ENCODE measurements at regions not wholly inside any gene's neighbourhood (a gene's known extent, or its start where the extent isn't known, plus 50 kb on each side); places are given as distances from the start of the nearest gene placed in this dataset.

- no peak overlapping the region for H3K4me2 ChIP-seq
- H3K4me1 ChIP-seq, result peaks cover 15% of the 10 kb centered on the region
- no peak overlapping the region for H3K4me3 ChIP-seq
- peaks cover 7% of the 10 kb centered on the region for H3K4me1 Mint-ChIP-seq
- no peaks in the 10 kb centered on the region for H3F3A ChIP-seq (ENCODE audit: low read depth)
- no peaks in the 10 kb centered on the region for H3K9me3 ChIP-seq (ENCODE audit: low read depth)
- H2AFZ ChIP-seq (replicated peaks), result no peak overlapping the region
- H3K9me3 Mint-ChIP-seq, result no peaks in the 10 kb centered on the region
- no peak overlapping the region for H3K4me3 Mint-ChIP-seq
- no peaks in the 10 kb centered on the region for H3K27me3 ChIP-seq
- no peak overlapping the region for H3K27ac Mint-ChIP-seq
- TF ChIP-seq EZH2 (IDR thresholded peaks at IDR 0.05) (no peak), EZH2phosphoT487 (IDR thresholded peaks at IDR 0.05) (no peak), CTCF (IDR thresholded peaks at IDR 0.05) (no peak)
- no peak for DNase-seq (ENCODE audit: low spot score)
- H3K79me2 ChIP-seq (ENCODE audit: low read depth), result no peaks in the 10 kb centered on the region
- H3K36me3 ChIP-seq, result no peaks in the 10 kb centered on the region
- H3K36me3 Mint-ChIP-seq, result no peaks in the 10 kb centered on the region
- H3K27ac ChIP-seq, result no peak overlapping the region
- H3K9ac ChIP-seq, result no peak overlapping the region
- H3K27me3 Mint-ChIP-seq (ENCODE audit: insufficient read depth, low read depth), result no peaks in the 10 kb centered on the region
- H4K20me1 ChIP-seq (ENCODE audit: low read depth), result no peaks in the 10 kb centered on the region
Measured at GRCh38 chr4:185941461-185941860, 127.5 kb upstream of the TLR3 start.

GRCh38 chr4:185945252-185945651 is 123.7 kb upstream of the TLR3 start:
- Histone ChIP-seq H3K36me3 (no peaks in the 10 kb centered on the region), H3K4me1 (no peaks in the 10 kb centered on the region), H2AFZ (replicated peaks) (no peak overlapping the region), H3K9ac (no peak overlapping the region), H4K20me1 (ENCODE audit: low read depth) (no peaks in the 10 kb centered on the region), H3K79me2 (ENCODE audit: low read depth) (no peaks in the 10 kb centered on the region), H3K4me3 (no peak overlapping the region), H3K27me3 (no peaks in the 10 kb centered on the region), H3F3A (ENCODE audit: low read depth) (no peaks in the 10 kb centered on the region), H3K9me3 (ENCODE audit: low read depth) (no peaks in the 10 kb centered on the region), H3K27ac (no peak overlapping the region), H3K4me2 (no peak overlapping the region)
- Mint-ChIP-seq H3K9me3 (no peaks in the 10 kb centered on the region), H3K27ac (no peak overlapping the region), H3K4me1 (no peaks in the 10 kb centered on the region), H3K36me3 (no peaks in the 10 kb centered on the region), H3K27me3 (ENCODE audit: insufficient read depth, low read depth) (no peaks in the 10 kb centered on the region), H3K4me3 (no peak overlapping the region)
- no peak for TF ChIP-seq EZH2 (IDR thresholded peaks at IDR 0.05)
- no peak for TF ChIP-seq EZH2phosphoT487 (IDR thresholded peaks at IDR 0.05)
- no peak for TF ChIP-seq CTCF (IDR thresholded peaks at IDR 0.05)
- DNase-seq (ENCODE audit: low spot score), result no peak

GRCh38 chr4:185945906-185946305 is 123.0 kb upstream of the TLR3 start:
- H3K4me1 Mint-ChIP-seq, result no peaks in the 10 kb centered on the region
- H3K27me3 Mint-ChIP-seq (ENCODE audit: insufficient read depth, low read depth), result no peaks in the 10 kb centered on the region
- Histone ChIP-seq H3F3A (ENCODE audit: low read depth) (no peaks in the 10 kb centered on the region), H2AFZ (replicated peaks) (no peak overlapping the region), H3K36me3 (no peaks in the 10 kb centered on the region), H4K20me1 (ENCODE audit: low read depth) (no peaks in the 10 kb centered on the region), H3K79me2 (ENCODE audit: low read depth) (no peaks in the 10 kb centered on the region), H3K4me3 (no peak overlapping the region), H3K4me1 (no peaks in the 10 kb centered on the region), H3K4me2 (no peak overlapping the region), H3K9ac (no peak overlapping the region), H3K9me3 (ENCODE audit: low read depth) (no peaks in the 10 kb centered on the region), H3K27ac (no peak overlapping the region), H3K27me3 (no peaks in the 10 kb centered on the region)
- DNase-seq (ENCODE audit: low spot score), result no peak
- no peak overlapping the region for H3K4me3 Mint-ChIP-seq
- no peaks in the 10 kb centered on the region for H3K36me3 Mint-ChIP-seq
- no peaks in the 10 kb centered on the region for H3K9me3 Mint-ChIP-seq
- TF ChIP-seq CTCF (IDR thresholded peaks at IDR 0.05) (no peak), EZH2 (IDR thresholded peaks at IDR 0.05) (no peak), EZH2phosphoT487 (IDR thresholded peaks at IDR 0.05) (no peak)
- H3K27ac Mint-ChIP-seq, result no peak overlapping the region

- Histone ChIP-seq H3K36me3 (no peaks in the 10 kb centered on the region), H3K4me1 (peaks cover 14% of the 10 kb centered on the region), H3K27me3 (no peaks in the 10 kb centered on the region), H3K79me2 (ENCODE audit: low read depth) (no peaks in the 10 kb centered on the region), H2AFZ (replicated peaks) (no peak overlapping the region), H3F3A (ENCODE audit: low read depth) (peaks cover 13% of the 10 kb centered on the region), H3K9me3 (ENCODE audit: low read depth) (no peaks in the 10 kb centered on the region), H3K9ac (no peak overlapping the region), H3K27ac (no peak overlapping the region), H3K4me2 (no peak overlapping the region), H3K4me3 (no peak overlapping the region), H4K20me1 (ENCODE audit: low read depth) (no peaks in the 10 kb centered on the region)
- Mint-ChIP-seq H3K27ac (no peak overlapping the region), H3K36me3 (no peaks in the 10 kb centered on the region), H3K4me3 (no peak overlapping the region), H3K9me3 (no peaks in the 10 kb centered on the region), H3K27me3 (ENCODE audit: insufficient read depth, low read depth) (peaks cover 3% of the 10 kb centered on the region), H3K4me1 (peaks cover 15% of the 10 kb centered on the region)
- no peak for TF ChIP-seq EZH2phosphoT487 (IDR thresholded peaks at IDR 0.05)
- no peak for TF ChIP-seq EZH2 (IDR thresholded peaks at IDR 0.05)
- TF ChIP-seq CTCF (IDR thresholded peaks at IDR 0.05), result no peak
- no peak for DNase-seq (ENCODE audit: low spot score)
Measured at GRCh38 chr4:185950891-185951290, 118.1 kb upstream of the TLR3 start.

All from neural progenitor cell (in vitro differentiated cells).